GM21390 (cell line): ENCODE measurements at regions not wholly inside any gene's neighbourhood (a gene's known extent, or its start where the extent isn't known, plus 50 kb on each side); places are given as distances from the start of the nearest gene placed in this dataset.

Source experiments
- ATAC-seq: cut with Tn5 transposase; IDR thresholded peaks from one replicate; pipeline ENCODE4 v1.9.1; 2021; ENCODE audit not compliant: unreplicated experiment

DNA sequence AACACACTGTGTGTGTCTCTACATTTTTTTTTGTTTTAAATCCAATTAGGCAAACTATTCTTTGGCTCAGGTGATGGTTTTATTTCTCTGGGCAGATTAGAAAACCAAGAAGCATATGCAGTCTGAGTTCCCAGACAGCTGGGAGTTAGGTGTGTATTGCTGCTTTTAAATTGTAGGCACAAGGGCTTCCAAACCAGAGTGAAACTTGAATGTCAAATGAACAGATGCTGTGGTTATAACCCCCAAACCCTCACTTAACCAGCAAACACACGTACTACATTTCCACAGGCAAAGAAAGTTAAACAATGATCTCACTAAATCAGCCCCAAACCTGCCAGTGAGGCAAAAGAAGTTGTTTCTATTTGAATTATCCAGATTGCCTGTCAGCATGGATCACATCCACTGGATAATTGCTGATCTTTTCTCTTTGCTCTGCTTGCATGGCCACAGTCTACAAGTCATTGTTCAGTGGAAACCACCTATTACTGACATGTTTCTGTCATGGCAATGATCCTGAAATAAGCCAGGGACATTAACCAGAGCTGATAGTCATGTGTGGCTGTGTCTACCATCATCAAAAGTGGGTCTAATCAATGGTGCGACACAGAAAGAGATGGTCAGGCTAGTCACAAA lies 576.5 kb upstream of the PLXNA2 start:
- ATAC-seq, result no peak

DNA sequence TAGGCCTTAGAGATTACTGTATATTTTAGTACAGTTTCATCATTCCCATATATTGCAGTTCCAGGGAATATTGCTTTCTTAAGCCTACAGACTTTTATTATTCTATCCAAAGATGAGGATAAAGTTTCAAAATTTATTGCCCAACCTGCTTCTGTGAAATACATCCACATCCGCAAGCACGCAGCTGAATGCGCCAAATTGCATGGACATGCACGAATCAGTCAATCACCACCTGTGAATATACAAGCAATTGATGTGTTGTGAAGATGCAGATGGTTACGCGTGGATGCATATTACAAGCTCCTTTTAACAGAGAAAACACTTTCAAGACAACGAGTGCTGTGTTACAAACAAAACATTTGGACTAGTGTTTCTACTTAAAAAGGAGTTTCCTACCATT lies 577.8 kb upstream of the PLXNA2 start:
- ATAC-seq, result no peak

DNA sequence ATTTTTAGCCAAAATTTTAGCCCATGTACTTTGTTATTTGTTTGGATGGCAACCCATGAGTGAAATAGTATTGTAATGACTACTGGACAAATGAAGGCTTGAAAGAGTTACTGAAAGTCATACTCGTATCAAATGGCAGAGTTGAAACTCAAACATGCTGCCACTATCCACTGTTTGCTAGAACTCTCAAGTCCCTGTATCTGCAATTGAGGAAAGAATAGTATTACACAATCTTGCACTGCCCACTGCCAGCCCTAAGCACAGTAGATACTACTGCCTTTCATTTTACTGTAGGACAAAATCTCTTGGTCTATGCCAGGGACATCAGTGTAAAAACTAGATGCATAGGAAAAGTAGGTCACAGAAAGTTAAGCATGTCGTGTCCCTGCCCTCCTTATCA lies 581.1 kb upstream of the PLXNA2 start:
- ATAC-seq, result no peak

DNA sequence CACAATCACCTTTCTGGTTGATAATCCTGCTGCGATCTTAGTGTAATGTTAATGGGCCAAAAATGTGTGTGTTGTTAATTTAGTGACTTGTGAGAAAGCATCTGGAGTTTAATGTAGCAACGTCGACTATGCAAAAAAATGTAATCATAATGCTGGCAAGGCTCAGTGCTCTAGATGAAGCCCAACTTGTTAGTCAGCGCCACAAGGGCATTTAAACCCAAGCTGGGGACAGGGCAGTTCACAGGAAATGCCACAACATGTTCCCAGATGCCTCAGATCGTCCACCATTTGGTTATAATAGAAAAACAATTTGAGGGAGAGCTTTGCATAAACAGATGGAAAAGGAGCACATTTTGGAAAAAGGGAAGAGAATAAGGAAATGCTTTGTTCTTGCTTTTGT lies 585.4 kb upstream of the PLXNA2 start:
- no peak for ATAC-seq

DNA sequence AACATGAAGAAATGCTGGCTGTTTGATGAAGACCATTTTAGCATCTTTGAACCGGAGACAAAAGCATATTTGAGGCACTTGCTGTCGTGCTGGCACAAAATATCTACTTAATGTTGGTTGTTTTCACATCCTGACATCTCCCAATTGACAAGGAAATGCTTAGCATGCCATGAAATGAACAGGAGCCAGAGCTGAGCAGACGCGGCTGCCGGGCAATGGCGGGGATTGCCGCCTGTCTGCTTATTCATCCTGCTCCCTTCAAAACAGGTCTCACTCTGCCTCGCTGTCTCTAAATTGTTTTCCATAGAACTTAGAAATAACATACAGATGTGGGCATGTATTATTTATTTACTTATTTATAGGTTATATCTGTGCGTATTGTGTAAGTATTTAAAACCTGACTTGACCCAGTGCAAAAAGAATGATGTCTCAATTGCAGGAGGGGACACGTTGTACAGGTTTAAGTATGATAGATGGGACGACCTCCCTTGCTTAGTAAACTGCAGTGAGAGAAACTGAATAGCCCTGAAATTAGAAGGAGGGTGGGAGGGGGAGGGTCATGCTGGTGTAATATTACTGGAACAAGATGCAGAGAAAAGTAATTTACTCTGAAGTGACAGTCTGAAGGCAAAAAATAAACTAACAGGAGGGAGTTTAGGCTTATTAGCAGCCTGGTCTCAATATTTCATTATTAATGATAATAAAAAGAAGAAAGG lies 590.4 kb upstream of the PLXNA2 start:
- ATAC-seq, result no peak

DNA sequence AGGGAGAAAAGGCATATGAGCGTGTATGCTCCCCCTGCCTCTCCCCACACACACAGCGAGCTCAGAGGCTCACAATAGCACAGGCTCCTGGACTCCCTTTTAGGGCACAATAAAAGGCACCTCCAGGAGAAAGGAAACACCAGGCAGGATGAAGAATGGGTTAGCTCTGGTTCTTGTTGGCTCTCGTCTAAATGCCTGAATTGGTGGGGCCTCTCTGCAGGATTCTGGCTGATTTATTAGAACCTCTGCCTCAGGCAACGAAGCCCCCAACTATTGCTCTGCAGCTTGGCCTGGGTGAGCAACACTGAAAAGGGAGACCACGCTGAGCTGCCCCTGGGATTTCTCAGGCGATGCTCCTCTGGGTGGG lies 590.9 kb upstream of the PLXNA2 start:
- no peak for ATAC-seq

DNA sequence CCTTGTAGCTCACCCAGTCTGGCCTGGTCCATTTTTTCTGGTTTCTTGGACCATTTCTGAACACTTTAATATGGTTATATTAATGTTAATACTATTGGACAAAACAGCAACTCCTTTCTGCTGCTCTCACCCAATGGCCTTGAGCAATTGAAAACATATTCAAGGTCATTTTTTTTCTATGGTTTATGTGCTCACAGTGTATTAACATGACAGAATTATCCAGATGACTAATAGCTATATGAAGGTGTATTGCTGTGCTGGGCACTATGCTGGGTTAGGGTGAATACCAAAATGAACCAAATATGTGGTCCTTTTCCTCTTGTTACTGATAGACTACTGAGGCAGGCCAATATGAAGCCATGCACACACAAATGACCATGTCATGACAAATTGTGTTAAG lies 591.6 kb upstream of the PLXNA2 start:
- ATAC-seq, result no peak

DNA sequence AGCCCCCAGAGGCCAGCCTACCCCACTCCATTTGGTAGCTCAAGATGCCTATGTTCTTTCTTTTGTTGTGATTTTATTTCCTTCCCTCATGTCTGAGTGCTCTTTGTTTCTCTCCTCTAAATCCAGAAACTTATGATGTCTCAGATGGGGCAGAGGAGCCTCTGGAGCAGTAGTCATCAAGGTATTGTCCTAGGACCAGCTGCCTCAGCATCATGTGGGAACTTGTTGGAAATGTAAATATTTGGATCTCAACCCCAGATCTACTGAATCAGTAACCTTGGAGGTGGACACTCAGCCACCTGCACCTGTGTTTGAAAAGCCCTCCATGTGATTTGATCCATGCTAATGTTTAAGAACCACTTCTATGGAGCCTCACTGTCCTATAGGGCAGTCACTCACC lies 593.1 kb upstream of the PLXNA2 start:
- ATAC-seq, result no peak

DNA sequence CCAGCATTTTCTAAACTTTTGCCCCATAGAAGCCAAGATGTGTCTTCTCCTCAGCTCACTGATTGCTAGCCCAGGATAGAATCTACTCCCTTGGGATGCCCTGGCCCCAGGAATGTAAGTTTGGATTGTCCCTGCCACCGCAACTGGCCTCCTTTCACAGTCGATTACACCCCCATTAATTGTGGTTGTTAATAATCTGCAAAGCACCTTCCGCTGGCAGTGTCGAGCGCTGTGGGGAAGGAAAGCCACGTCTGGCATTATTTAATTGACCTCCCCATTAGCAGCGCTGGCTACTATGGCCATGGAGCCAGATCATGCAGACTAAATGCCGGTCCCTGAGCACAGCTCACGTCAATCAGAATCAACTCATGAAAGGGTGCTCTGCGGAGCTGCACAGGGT lies 597.3 kb upstream of the PLXNA2 start:
- no peak for ATAC-seq

DNA sequence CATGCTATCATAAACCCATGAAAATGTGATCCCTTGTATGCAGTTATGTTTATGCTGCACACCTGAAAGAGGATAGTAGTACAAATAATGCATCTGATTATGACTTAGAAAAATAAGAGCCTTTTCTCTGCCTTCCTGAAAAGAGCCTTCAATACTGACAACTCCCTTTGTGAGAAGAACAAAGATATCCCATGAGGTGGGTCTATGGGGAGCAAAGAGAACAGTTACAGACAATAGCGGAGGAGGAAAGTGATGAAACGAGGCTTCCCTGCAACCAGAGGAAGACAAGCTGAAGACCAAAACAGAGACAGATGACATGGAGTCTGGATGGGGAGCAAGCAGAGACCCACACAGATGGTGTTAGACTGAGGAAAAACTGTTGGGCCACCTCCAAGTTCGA lies 598.3 kb upstream of the PLXNA2 start:
- ATAC-seq, result no peak

DNA sequence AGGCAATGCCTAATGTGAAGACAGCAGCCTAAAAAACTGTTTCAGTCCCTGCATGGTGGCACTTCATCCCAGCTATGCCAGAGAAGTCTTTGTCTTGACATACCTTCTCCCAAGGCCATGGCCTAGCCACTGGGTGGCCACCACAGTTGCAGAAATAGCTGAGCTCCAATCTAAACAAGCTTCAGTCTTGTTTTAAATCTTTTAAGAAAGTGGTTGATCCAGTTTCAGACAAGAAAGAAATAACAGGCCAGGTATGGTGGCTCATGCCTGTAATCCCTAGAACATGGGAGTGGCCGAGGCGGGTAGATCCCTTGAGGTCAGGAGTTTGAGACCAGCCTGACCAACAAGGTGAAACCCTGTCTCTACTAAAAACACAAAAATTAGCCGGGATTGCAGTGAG lies 600.0 kb upstream of the PLXNA2 start:
- no peak for ATAC-seq

DNA sequence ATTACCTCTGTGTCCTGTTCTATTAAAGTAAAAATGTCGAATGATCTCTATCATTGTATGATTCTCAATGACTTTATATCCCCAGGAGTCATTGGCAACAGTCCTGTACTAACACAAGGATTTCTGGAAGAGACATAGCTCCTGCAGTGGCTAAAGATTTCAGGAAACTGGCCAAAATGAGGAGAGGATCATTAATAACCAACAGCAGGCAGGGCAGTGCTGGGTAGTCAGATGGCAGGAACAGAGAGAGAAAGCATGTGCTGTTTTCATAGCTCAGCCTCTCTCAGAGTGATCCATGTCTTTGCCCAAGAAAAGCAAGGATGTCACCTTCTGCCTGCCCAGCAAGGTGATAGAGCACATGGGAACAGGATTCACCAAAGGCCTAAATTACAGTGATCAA lies 604.7 kb upstream of the PLXNA2 start:
- ATAC-seq, result no peak

DNA sequence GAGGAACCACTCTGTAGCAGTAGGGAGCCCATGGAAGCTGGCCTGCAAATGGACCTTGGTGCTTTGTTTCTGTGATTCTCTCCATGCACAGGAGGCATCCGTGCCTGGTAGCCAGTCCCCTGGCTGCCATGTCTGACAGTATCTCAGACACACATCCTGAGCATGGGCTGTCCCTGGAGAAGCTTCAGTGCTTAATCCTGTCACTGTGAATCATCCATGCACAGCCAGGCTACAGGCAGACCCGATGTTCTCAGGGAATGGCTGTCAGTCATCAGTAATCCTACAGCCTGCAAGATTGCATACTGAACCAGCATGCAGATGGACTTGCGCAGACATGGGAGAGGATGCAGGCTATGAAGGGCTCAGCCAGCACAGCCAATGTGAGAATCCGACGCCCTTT lies 606.3 kb upstream of the PLXNA2 start:
- no peak for ATAC-seq

DNA sequence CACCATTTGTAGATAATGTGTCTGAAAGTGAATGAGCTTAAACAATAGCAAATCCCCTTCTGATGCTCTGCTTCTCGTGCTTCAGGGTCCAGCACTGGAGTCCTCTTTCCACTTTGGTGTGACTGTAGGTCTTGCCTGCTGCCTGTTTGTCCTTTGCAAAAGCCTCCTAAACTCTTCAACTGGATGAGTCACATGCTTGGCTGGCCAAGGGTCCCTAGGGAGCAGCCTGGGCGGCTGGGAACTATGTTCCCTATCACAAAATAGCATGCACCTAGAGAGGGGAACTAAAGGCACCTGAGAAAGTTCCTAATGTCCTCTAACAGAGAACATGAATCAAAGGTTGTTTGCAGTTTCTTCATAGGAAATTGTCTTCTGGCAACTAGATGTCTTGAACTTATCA lies 607.2 kb upstream of the PLXNA2 start:
- ATAC-seq, result no peak

DNA sequence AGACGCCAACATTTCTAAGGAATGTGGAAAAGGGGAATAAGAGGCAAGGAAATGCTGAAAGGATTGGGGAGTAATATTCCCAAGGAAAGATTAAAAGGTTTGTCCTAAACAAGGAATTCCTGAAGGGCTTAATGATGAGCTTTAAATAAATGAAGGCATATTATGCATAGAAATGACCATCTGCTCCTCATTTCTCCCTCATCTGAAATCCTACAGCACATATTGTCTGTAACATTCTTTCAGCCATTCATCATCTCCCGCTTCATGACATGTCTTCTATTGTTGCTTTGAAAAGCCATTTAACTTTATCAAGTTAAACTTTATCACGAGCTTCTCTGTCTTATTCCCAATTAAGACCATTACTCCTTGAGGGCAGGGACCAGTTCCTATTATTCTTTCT lies 608.7 kb upstream of the PLXNA2 start:
- ATAC-seq, result no peak

DNA sequence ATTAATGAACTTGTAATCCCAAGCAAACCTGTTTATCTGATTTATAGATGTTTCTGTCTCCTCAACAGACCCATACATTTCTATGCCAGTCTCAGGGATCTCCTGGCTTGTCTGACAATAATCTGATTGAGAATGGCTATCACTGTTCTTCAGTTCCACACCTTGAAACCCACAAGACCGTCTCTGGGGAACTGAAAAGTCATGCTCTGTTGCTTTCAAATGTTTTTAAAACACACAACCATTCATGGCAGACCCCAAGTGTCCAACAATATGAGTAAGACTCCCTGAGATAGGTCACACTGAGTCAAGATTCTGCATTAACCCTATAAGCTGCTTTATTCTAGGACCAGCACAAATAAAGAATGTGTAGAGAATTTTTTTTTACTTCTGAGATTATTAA lies 611.2 kb upstream of the PLXNA2 start:
- ATAC-seq, result peak; percentile 91

DNA sequence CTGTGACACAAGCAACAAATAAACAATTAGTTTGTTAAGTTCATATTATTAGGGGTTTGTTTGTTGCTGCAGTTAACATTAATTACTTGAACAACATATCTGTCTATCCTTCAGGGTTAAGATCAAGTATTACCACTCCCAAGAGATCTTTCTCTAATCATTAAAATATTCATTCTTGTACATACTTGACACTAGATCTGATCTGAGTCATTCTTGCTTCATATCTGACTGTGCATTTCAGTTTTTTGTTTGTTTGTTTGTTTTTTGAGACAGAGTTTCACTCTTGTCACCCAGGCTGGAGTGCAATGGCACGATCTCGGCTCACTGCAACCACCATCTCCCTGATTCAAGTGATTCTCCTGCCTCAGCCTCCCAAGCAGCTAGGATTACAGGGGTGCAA lies 613.3 kb upstream of the PLXNA2 start:
- ATAC-seq, result no peak

DNA sequence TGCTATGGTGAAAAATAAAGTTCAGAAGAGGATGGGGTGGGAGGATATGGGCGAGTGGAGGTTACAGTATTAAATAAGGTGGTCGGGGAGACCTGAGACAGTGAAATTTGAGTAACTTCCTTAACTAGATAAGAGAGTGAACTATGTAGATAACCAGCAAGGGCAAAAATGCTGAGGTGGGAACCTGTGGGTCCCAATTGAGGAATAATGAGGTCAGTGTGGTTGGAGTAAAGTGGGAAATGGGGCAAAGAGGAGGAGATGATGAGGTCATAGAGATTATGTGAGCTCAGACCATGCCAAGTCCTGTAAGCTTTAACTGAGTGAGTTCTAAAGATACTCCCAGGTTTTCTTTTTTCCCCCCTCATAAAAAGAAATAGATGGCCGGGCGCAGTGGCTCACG lies 614.6 kb upstream of the PLXNA2 start:
- ATAC-seq, result no peak

DNA sequence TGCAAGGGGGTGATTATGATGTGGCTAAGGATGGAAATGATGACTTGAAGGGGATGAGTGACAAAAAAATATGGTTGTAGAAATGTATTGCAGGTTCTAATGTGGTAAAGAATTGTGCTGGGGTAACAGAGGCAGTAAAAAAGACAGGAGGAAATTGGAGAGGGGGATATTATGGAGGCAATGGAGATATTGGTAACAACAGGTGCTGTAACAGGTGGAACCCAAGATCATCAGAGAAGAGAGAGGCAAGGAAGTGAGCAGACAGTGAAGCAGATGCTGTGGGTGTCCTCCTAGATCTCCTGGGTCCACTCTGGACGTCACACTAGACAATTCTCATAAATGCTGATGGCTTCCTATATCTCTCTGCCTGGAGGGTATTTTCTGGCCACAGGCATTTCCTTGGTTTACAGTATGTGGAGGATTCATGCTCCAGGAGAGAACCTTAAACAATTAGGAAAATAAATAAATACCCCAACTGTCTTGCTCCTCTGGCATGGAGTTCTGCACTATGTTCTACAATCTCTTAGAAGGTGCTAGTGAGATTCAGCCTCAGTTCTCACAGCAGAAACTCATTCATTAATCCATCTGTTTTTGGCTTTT lies 620.3 kb upstream of the PLXNA2 start:
- ATAC-seq, result no peak

DNA sequence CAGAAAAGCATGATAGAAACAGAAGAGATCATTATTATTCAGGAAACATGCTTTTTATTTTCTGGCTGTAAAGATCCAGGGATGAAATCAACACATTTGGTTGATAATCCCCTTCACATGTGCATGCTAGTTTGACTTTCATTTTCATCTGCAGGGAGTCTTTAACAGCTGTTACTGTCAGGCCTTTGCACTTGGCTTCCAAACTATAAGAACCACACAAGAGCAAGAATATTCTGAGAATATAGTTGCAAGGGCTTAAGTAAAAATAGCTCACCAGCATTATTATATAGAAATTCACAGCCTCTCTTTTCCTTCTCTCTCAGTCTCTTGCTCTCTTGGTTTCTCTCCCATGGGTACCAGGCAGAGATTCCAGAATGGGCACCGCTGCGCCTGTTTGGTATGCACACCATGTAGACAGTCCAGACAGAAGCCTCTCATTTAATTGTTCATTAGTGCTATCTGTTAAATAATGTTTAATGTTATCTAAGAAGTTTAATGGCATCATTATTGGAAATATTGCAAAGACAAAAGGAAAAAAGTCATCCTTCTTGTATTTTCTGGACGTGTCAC lies 622.3 kb upstream of the PLXNA2 start:
- ATAC-seq, result no peak

DNA sequence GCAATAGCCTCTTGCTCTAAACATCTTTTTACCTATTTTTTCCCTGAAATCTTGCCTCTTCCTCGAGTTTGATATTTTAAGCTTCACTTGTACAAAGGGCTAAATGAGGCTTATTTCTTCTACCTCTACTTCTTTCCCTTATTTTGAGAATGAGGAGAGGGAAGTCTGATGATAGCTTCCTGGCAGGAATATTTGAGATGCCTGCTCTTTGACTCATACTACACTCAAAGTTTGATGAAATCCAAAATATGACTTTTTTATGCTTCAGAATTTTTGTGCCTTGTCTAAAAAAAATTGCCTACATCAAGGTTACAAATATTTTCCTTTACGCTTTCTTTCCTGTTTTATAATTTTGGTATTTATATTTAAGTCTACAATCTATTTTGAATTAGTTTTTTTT lies 624.4 kb upstream of the PLXNA2 start:
- ATAC-seq, result no peak

DNA sequence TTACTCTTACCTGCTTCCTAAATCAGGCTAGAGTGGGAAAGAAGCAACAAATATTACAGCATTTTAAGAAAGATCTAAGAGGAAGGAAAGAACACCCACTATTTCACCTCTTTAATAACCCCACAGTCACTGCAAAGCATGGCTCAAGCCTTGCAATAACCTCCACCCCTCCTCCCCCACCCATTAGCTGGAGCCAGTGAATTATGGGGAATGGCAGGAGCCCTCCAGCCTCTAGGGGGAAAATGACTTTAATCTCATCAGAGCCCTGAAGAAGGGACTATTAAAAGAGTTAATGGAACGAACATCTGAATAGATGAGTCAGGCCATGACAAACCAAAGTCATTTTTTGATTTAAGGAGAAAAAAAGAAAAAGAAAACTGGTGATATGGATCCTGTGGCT lies 630.7 kb upstream of the PLXNA2 start:
- no peak for ATAC-seq
